ENCODE measurements at regions not wholly inside any gene's neighbourhood (a gene's known extent, or its start where the extent isn't known, plus 50 kb on each side); places are given as distances from the start of the nearest gene placed in this dataset.

DNA sequence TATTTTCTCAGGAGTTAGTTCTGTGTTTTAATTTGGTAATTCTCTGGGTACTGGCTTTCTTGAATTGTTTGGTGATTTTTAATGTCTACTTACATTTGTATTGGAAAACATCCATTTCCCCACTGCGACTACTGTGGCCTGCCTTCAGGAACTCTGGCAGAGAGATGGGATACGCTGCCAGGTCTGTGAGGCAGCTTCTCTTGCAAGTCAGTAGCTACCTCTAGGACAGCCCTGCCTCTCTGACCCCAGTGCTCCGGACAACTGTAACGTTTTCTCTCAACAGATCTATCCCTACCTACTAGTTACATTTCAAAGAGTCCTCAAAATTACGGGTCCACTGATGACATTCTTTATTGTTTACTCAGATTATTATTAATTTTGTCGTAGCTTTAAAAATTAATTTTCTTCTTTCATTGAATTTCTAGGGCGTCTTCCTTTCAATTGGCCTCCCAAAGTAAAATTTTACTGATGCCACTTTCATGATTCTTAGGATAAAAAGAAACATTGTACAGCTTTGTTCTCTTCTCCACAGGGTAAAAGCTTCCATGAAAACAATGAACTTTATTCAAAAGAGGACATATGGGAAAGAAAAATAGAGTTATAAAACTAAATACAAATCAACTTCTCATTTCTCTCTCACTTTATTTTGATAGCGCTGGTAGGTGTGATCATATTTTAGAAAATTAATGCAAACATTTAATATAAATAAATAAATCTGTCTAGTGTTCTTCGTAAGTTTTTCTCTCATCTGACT lies 123.2 kb upstream of the GOLGA8J start:
- DNase-seq (ENCODE audit: low read depth in 3 of 3) = no peak

- no peak for DNase-seq (ENCODE audit: low read depth in 3 of 3)
Observed at GRCh38 chr15:29952225-29952624, 130.0 kb upstream of the TJP1 start.

DNA sequence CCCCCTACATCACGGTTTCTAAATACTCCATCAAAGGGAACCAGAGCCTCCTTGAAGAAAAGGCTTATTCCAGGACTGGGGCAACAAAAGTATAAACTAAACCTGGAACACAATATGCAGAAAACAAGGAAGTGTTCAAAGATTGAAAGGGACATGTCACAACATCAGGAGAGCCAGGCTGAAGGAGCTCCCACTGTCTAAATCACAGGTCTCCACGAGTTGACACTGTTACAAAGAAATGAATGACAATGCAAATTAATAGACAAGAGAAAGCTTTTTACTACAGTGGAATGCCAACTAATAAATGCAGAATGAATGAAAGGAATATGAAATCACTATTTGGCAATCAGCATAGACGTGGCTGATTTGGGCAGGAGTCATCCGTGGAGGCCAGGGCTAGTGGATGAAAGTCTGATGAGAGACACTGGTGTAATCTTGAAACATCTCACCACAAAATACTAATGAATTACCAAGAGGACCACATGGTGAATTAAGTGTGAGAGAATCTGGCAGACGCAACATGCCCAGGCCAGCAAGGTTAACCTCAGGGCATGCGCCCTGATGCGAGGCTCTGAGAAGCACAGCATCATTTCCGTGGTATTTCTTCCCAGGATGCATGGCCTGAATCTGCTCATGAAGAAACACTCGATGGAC lies 123.8 kb upstream of the TJP1 start:
- DNase-seq (ENCODE audit: low read depth in 3 of 3) = no peak

GRCh38 chr15:29944925-29945324 lies 122.7 kb upstream of the TJP1 start:
- DNase-seq (ENCODE audit: low read depth in 3 of 3) = no peak

- DNase-seq (ENCODE audit: low read depth in 3 of 3) = no peak
Observed at GRCh38 chr15:29942548-29942947, 120.3 kb upstream of the TJP1 start.

GRCh38 chr15:29942143-29942542 lies 119.9 kb upstream of the TJP1 start:
- DNase-seq (ENCODE audit: low read depth in 3 of 3) = no peak

DNA sequence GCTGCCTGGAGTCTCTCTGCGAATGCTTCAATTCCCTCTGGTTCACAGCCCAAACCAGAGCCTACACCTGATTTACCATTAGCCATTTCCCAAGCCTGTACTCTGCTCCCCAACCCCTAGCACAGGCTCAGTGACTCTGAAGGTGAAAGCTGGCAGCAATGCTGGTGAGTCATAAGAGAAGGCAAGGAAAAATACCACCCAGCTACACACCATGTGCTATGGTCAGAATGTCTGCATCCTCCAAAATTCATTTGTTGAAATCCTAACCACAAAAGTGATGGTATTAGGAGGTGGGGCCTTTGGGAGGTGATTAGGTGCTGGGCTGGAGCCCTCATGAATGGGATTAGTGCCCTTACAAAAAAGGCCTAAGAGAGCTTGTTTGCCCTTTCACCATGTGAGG lies 117.1 kb upstream of the TJP1 start:
- no peak for DNase-seq (ENCODE audit: low read depth in 3 of 3)

GRCh38 chr15:29938361-29939335 lies 116.4 kb upstream of the TJP1 start:
- DNase-seq (ENCODE audit: low read depth in 3 of 3) = no peak

DNA sequence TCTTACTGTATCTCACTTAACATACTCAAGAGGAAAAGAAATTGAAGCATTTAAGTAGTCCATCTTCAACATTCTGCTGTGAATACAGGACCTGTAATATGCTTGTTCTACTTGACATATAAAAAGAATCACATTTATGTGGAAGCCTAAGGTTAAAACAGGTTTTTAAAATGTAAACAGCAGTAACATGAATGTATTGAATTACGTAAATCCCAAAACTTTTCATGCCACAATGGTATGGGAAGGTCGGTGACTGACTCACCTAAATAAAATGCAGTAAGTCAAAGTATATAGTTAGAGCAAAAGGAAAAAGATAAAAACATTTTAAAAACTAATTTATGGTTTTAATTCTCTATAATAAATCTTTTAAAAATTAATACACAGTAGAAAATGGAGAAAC lies 115.7 kb upstream of the TJP1 start:
- no peak for DNase-seq (ENCODE audit: low read depth in 3 of 3)

DNA sequence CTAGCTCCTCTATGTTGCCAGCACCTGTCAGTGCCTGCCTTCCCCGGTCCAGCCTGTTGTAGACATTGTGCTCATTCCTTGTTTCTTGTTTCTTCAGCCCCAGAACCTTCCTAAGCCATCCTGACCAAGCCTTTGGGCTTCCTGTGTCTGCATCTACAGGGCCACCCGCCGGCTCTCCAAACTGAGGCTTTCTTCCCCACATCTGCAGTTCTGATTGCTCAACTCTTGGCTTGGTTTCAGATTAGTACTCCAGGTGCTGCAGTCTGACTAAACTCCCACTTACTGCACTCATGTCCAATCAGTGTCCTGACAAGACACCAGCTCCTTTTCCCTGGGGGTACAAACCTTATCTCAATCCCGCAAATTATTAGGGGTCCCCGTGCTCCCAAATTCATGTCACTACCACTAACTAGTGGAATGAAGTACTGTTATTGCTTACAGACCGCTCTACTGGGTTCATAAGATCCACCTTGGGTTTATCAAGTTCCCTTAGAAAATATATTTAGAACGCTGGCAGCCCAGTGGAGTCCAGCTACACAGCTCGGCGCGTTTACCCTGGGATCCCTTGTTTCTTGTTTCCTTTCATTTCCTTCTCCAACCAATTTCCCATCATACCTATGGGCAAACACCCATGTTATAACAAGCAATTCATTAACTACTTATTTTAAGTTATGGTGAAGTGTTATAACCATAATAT lies 114.2 kb upstream of the TJP1 start:
- no peak for DNase-seq (ENCODE audit: low read depth in 3 of 3)

- no peak for DNase-seq (ENCODE audit: low read depth in 3 of 3)
Observed at GRCh38 chr15:29935296-29936004, 113.2 kb upstream of the TJP1 start.

DNA sequence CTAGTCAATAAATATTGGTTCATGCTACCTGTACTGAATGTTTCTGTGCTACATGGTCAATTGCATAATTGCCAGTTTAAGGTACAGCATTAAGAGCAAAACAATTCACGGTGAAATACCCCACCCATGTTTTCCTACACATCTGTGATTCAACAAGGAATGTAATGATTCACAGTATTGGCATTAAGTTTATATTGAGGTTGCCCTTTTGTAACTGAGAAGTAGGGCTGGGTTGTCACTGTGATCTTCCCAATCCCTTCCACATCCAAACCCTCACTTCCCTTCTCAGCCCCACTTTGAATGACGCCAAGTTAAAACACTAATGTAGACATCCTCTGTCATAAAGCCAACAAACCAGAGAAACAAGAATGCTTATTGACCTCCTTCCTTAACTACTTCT lies 112.0 kb upstream of the TJP1 start:
- DNase-seq (ENCODE audit: low read depth in 3 of 3) = no peak

GRCh38 chr15:29933042-29933803 lies 111.0 kb upstream of the TJP1 start:
- DNase-seq (ENCODE audit: low read depth in 3 of 3) = no peak

DNA sequence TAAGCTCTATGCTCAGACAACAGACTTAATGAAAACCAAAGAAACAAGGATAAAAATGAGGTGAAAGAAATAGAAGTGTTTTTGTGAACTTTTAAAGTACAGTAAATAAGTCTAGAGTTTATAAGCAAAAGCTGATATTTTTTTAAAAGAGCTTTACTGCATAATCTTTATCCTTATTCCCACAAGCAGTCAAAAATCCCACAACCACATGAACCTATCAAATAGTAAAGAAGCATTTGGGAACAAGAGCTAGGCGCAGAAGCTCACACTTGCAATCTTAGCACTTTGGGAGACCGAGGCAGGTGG lies 103.8 kb upstream of the TJP1 start:
- DNase-seq (ENCODE audit: low read depth in 3 of 3) = no peak

DNA sequence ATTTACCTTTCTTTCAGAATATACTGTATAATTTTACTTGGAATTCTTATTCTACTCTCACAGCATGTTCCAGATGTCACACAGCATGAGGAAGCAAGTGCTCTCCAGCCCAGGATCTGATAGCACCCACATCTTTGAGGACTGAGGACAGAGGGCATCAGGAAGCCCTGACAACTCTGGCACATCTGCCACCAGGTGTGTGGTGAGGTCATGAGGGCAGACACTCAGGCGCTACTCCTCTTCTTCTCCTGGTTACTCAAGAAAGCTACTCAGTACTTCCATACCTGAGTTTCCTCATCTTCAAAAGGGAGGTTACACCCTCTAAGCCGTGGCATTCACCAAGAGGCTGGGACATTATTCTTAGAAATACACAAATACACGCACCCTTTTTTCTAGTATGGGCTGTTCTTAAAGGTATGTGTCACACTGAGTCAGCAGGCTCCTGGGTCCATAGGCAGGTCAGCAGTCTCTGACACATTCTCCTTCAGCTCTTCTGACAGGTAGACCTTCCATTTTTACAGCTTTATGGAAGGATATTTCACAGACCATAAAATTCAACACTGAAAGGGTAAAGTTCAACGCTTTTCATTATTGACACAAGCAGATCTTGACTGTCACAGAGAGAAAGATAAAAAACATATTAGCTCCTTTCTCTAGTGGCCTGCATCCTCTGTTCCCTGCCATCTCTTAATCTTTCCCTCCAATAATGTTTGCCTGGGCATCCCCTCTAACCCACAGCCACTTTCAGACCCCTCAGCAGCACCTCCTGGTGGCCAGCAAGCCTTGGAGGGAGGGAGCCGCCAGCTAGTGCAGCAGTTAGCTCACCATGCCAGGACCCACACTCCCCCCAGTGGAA lies 103.2 kb upstream of the TJP1 start:
- DNase-seq (ENCODE audit: low read depth in 3 of 3) = peak in 2 of 3 experiments; percentile 2 to 36

DNA sequence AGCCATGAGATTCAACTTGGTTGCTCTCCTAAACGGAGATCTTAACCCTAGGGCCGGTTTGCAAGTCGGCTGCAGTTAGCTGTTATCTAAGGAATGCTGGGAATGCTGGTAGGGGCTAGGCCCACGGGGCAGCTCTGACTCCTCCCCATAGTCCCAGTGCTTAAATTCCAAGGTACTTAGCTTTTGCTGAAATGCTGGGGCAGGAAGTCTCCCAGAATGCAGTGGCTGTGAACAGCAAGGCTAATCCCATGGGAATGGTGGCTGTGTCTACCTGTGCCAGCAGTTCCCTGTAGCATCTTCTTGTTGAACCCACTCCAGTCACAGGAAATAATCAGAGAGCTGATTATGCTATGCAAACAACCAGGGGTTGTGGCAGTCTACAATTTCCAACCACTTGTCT lies 102.5 kb upstream of the TJP1 start:
- no peak for DNase-seq (ENCODE audit: low read depth in 3 of 3)

DNA sequence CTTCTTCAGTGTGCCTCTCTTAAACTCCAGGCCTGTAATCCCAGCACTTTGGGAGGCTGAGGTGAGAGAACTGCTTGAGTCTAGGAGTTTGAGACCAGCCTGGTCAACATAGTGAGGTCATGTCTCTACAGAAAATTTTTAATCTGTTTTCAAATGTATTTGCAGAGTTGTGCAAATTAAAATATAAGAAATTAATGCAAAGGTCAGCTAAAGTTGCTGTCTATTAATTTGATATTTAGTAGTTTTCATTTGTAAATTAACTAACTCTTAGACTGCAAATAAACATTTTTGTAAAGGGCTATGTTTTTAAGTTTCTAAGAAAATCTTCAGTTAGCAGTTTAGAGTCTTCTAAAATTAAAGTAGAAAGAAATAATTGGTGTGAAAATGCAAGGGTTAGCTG lies 99.9 kb upstream of the TJP1 start:
- DNase-seq (ENCODE audit: low read depth in 3 of 3) = no peak

GRCh38 chr15:29921130-29921601 lies 98.9 kb upstream of the TJP1 start:
- no peak for DNase-seq (ENCODE audit: low read depth in 3 of 3)

DNA sequence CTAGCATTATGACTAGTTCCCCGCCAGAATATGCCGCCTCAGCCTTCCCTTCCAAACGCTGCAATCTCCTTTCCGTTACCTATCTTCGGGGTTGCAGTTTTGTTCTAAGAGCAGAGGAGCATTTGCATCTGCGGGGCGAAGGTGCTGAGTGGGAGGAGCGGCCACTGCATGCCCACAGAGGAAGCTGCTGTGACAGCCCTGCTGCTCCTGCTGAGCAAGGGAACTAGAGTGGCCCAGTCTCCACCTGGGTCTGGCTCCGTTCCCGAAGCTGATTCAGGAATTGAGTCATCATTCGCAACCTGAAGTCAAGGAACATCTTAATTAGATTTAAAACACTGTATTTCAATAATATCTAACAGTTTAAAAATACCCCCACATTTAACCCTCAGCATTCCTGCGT lies 98.2 kb upstream of the TJP1 start:
- DNase-seq (ENCODE audit: low read depth in 3 of 3) = no peak

Measured in stimulated activated CD4-positive, alpha-beta T cell treated with anti-CD3 and anti-CD28 coated beads, TNF-alpha, amount 100 ng/mL, for 24 hours (primary cell).